ENCODE measurements at regions not wholly inside any gene's neighbourhood (a gene's known extent, or its start where the extent isn't known, plus 50 kb on each side); places are given as distances from the start of the nearest gene placed in this dataset.

DNA sequence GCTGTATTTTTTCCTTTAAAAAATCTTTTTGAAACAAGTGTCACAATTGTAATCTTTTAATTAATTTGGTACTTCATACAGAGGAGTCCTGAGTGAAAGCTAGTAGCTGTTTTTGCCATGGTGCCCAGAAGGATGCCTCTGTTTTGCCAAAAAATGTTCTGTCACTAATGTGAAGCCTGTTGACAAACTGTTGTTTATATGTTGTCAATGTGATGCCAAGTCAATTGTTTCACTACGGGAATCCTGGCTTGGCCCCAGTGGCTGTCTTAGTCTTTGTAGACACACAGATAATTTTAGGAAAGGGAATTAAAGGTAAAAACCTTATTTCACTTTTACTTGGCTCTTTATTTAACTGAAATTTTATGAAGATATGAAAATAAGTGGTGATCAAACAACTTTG, 706.4 kb upstream of the MMS22L start:
- Histone ChIP-seq H3K4me2 (ENCODE audit: control insufficient read depth, insufficient read depth) (no peak overlapping the region), H3K27me3 (replicated peaks in 1 of 2; ENCODE audit: control insufficient read depth in 2 of 2, insufficient read depth in 2 of 2, low read length in 1 of 2) (no peaks in the 10 kb centered on the region), H3K27ac (ENCODE audit: control insufficient read depth, insufficient read depth) (no peak overlapping the region), H3K9me3 (replicated peaks; ENCODE audit: control insufficient read depth, insufficient read depth, low read length) (no peaks in the 10 kb centered on the region), H4K20me1 (ENCODE audit: control insufficient read depth, insufficient read depth) (no peaks in the 10 kb centered on the region), H2AFZ (ENCODE audit: control insufficient read depth, low read depth, low read length) (no peak overlapping the region), H3K4me1 (ENCODE audit: control insufficient read depth, insufficient read depth, low read length) (no peaks in the 10 kb centered on the region), H3K9ac (ENCODE audit: control insufficient read depth, insufficient read depth, low read length) (no peak overlapping the region), H3K4me3 (no peak overlapping the region), H3K36me3 (ENCODE audit: control insufficient read depth in 2 of 2, insufficient read depth in 2 of 2, low read length in 1 of 2) (no peaks in the 10 kb centered on the region), H3K79me2 (ENCODE audit: control insufficient read depth, insufficient read depth, low read length) (no peaks in the 10 kb centered on the region)
- POLR2A ChIA-PET: no interaction called here
- FAIRE-seq (no peak), ATAC-seq (no peak), DNase-seq (ENCODE audit: low read depth, low spot score) (no peak)
- in situ Hi-C loops (cut with MboI) (no loop called here), intact Hi-C loops (cut with micrococcal nuclease; ENCODE audit: unreplicated experiment) (no loop called here)
- BruUV-seq (replicated peaks): no TSS peak
- CTCF ChIA-PET: interaction anchor here (1.4 kb wide), 1 partner anchor 13 kb away, joined by 3 read pairs; no protein-coding TSS in a partner anchor
- RAD21 ChIA-PET (ENCODE audit: unreplicated experiment): no interaction called here
- WGBS (ENCODE audit: insufficient coverage, insufficient replicate concordance, low lambda C conversion rate, missing lambda C conversion rate): 0% methylated on average over 1 of the region's 1 CpG
- SMC1A ChIA-PET (ENCODE audit: uncharacterized antibody, unreplicated experiment): no interaction called here
- no peak for TF ChIP-seq POLR2AphosphoS5 (IDR thresholded peaks at IDR 0.05; ENCODE audit: low read length)
- TF ChIP-seq, protein P1, sequence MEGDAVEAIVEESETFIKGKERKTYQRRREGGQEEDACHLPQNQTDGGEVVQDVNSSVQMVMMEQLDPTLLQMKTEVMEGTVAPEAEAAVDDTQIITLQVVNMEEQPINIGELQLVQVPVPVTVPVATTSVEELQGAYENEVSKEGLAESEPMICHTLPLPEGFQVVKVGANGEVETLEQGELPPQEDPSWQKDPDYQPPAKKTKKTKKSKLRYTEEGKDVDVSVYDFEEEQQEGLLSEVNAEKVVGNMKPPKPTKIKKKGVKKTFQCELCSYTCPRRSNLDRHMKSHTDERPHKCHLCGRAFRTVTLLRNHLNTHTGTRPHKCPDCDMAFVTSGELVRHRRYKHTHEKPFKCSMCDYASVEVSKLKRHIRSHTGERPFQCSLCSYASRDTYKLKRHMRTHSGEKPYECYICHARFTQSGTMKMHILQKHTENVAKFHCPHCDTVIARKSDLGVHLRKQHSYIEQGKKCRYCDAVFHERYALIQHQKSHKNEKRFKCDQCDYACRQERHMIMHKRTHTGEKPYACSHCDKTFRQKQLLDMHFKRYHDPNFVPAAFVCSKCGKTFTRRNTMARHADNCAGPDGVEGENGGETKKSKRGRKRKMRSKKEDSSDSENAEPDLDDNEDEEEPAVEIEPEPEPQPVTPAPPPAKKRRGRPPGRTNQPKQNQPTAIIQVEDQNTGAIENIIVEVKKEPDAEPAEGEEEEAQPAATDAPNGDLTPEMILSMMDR (IDR thresholded peaks at IDR 0.05 in 2 of 3, conservative IDR thresholded peaks at IDR 0.05 in 1 of 3; ENCODE audit: control insufficient read depth in 2 of 3, extremely low read depth in 1 of 3, insufficient read depth in 1 of 3, low read depth in 3 of 3, low read length in 3 of 3): no peak
- TF ChIP-seq PAX8 (IDR thresholded peaks at IDR 0.05): no peak
- TF ChIP-seq SUPT20H (IDR thresholded peaks at IDR 0.05; ENCODE audit: borderline replicate concordance, control insufficient read depth, low read depth, low read length): no peak
- TF ChIP-seq MTA2 (IDR thresholded peaks at IDR 0.05; ENCODE audit: low read depth): no peak
- TF ChIP-seq SPI1 (IDR thresholded peaks at IDR 0.05; ENCODE audit: borderline replicate concordance, insufficient read depth, low read depth, low read length): no peak
- TF ChIP-seq SMARCA5 (IDR thresholded peaks at IDR 0.05): no peak
- TF ChIP-seq SIX5 (IDR thresholded peaks at IDR 0.05; ENCODE audit: low read depth, low read length, severe bottlenecking): no peak
- TF ChIP-seq ZNF24 (IDR thresholded peaks at IDR 0.05): no peak
- no peak for TF ChIP-seq TARDBP (IDR thresholded peaks at IDR 0.05; ENCODE audit: borderline replicate concordance)

Measured in GM12878 (cell line).